ENCODE measurements at regions not wholly inside any gene's neighbourhood (a gene's known extent, or its start where the extent isn't known, plus 50 kb on each side); places are given as distances from the start of the nearest gene placed in this dataset.

GRCh38 chr20:60167812-60168211 lies 209.6 kb downstream of the CDH26 start:
- no peak overlapping the region for H2BK12ac ChIP-seq (ENCODE audit: low read depth, low read length)
- H3K4ac ChIP-seq (replicated peaks; ENCODE audit: insufficient read length, low read depth, low read length): no peak overlapping the region
- H3K27ac ChIP-seq (ENCODE audit: low read depth, low read length): no peak overlapping the region
- H3K4me2 ChIP-seq (ENCODE audit: insufficient read depth in 1 of 2, low read depth in 2 of 2, low read length in 2 of 2): no peak overlapping the region
- H3K4me1 ChIP-seq (replicated peaks in 1 of 4; ENCODE audit: control insufficient read depth in 3 of 4, insufficient read depth in 4 of 4, low read length in 3 of 4): no peaks in the 10 kb centered on the region
- no peaks in the 10 kb centered on the region for H3K79me2 ChIP-seq (ENCODE audit: control insufficient read depth in 1 of 2, insufficient read depth in 2 of 2, low read length in 2 of 2)
- H3K14ac ChIP-seq (ENCODE audit: insufficient read length): no peak overlapping the region
- H2BK5ac ChIP-seq (ENCODE audit: low read depth, low read length): no peak overlapping the region
- peaks cover 0 to 5% of the 10 kb centered on the region in 2 experiments; a peak in 1 of 4 replicates for H3K9me3 ChIP-seq (ENCODE audit: insufficient read depth in 2 of 2, low read depth in 1 of 2, low read length in 1 of 2)
- H3K23ac ChIP-seq (ENCODE audit: insufficient read length): no peak overlapping the region
- H3K4me3 ChIP-seq (ENCODE audit: extremely low read depth in 1 of 4, insufficient read depth in 2 of 4, low read depth in 3 of 4, low read length in 4 of 4): no peak overlapping the region
- H2AFZ ChIP-seq (ENCODE audit: low read length): no peak overlapping the region
- CTCF ChIA-PET (ENCODE audit: partially characterized antibody): interaction anchor here (0.7 to 1.4 kb wide), 2 partner anchors 43 to 51 kb away, joined by 3 read pairs; no protein-coding TSS in a partner anchor
- H3K18ac ChIP-seq (ENCODE audit: extremely low read depth, low read length): no peak overlapping the region
- no peaks in the 10 kb centered on the region for H4K20me1 ChIP-seq (replicated peaks in 1 of 2; ENCODE audit: control insufficient read depth in 1 of 2, insufficient read depth in 2 of 2, low read length in 2 of 2)
- TF ChIP-seq POLR2AphosphoS5 (IDR thresholded peaks at IDR 0.05; ENCODE audit: low read depth, low read length): no peak
- H3K79me1 ChIP-seq (ENCODE audit: low read depth, low read length): no peaks in the 10 kb centered on the region
- H4K8ac ChIP-seq (ENCODE audit: extremely low read depth, insufficient read depth, low read length): no peak overlapping the region
- no peak for DNase-seq (ENCODE audit: low read depth in 1 of 2, low spot score in 2 of 2)
- H3K27me3 ChIP-seq (replicated peaks in 1 of 4; ENCODE audit: control insufficient read depth in 3 of 4, extremely low read depth in 1 of 4, insufficient read depth in 3 of 4, low read length in 3 of 4): no peaks in the 10 kb centered on the region
- H2BK20ac ChIP-seq (ENCODE audit: low read length): no peak overlapping the region
- WGBS, 2 experiments (ENCODE audit: extremely low coverage in 1 of 2, insufficient coverage in 1 of 2, insufficient read length in 1 of 2, insufficient replicate concordance in 2 of 2, low coverage in 1 of 2, low lambda C conversion rate in 2 of 2, missing lambda C conversion rate in 1 of 2): 89% methylated on average over 1 of the region's 1 CpG; no CpG with 5 or more reads in 1 of the 2 experiments
- no peak overlapping the region for H2BK120ac ChIP-seq (replicated peaks; ENCODE audit: low read depth, low read length)
- no peak for FAIRE-seq
- POLR2A ChIA-PET (ENCODE audit: partially characterized antibody): no interaction called here
- H3K36me3 ChIP-seq (ENCODE audit: control insufficient read depth in 2 of 4, insufficient read depth in 4 of 4, low read length in 3 of 4): no peaks in the 10 kb centered on the region
- no peaks in the 10 kb centered on the region for H3K23me2 ChIP-seq (ENCODE audit: low read depth, low read length)
- H2BK15ac ChIP-seq (ENCODE audit: low read length): no peak overlapping the region
- H2AK5ac ChIP-seq (ENCODE audit: low read depth, low read length): no peak overlapping the region
- H3K56ac ChIP-seq (replicated peaks; ENCODE audit: insufficient read length, low read depth, low read length): no peak overlapping the region
- H3K9ac ChIP-seq (replicated peaks in 1 of 4; ENCODE audit: extremely low read depth in 1 of 4, low read depth in 3 of 4, low read length in 3 of 4): no peak overlapping the region
- no peak overlapping the region for H4K5ac ChIP-seq (ENCODE audit: insufficient read length, low read depth, low read length)
- no peak overlapping the region for H4K91ac ChIP-seq (replicated peaks; ENCODE audit: insufficient read length, low read length)

Measured in H1 (cell line).